NCI-H1694 treated with DMSO at 0.1 percent for 48 hours (cell line): ENCODE measurements at regions not wholly inside any gene's neighbourhood (a gene's known extent, or its start where the extent isn't known, plus 50 kb on each side); places are given as distances from the start of the nearest gene placed in this dataset.
"Not testable (repeated sequence)": the region's sequence is repeated elsewhere in the genome, so short reads cannot be mapped to it uniquely, and the experiment has no call there.

Source experiments
- DNase-seq: peaks from one replicate; lab custom pipeline; 2025; lab: John Stamatoyannopoulos, UW

DNA sequence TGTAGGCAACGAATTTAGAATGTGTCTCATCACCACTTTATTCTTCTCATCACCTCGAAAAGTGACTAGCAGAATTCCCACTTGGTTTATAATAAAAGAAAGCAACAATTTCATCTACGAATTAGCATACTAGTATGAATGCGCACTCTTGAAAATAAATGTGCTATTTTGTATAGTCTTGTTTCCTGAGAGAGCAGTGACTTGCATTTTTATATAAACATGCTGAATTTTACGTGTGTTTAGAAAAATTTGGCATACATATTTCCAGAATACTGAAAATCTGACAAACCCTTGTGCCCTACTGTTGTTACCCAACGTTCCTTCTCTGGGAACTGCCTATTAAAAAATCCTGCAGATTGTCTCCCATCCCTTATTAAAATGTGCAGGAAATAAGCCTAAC, 786.8 kb downstream of the TSN start:
- no peak for DNase-seq

- DNase-seq, result no peak
Measured at GRCh38 chr2:122542646-122543045, 787.2 kb downstream of the TSN start.

- no peak for DNase-seq
Measured at GRCh38 chr2:122543815-122544214, 788.4 kb downstream of the TSN start.

DNA sequence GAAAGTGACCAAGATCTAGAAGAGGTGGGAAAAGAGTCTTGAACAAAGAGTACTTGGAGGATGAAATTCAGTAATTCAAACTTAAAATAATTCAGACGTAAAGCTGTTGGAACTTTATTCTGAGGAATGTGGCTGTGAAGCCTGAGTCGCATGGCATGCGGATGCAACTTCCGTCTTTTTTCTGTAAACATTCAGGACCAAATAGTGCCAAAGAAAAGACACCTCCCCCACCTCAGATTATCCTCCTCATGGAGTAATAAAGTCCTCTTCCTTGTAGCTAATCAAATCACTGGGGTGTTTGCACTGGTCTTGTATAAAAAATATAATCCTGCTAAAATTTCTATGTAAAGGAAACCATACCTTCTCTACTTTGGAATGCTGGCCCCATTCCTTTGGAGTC, 790.4 kb downstream of the TSN start:
- DNase-seq, result no peak

DNA sequence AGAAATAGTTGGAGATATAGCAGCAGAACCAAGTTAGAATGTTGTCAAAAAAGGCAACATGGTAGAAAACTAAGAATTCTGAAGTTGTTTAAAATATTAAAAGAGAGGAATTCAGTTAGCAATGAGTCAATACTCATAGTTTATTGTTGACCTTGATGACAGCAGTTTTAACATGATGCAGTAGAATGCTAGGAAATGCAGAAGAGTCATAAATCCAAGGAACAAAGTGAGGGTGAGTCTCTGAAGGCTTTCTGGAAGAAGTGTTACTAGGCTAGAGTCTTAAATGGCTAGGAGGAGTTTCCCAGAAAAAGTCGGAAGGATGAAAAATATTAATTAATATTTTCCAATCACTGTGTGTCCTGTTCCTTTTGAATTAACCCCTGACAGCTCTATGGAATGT, 807.3 kb downstream of the TSN start:
- no peak for DNase-seq

DNA sequence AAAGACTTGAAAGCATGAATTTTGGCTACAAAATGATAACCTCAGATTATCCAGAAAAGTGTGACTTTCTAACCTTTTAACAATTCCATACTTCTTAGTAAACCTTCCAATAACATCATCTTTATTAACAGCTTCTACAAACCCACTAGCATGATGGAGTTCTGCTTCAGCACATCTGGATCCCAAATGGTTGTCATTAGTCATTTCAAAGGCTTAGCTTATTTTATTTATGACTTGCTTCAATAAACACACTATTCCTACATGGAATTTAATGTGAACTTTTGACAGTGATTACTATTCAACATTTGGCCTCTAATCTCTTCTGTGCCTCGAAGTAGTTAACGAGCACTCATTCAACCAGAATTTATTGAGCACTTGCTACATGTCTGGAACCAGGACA, 808.3 kb downstream of the TSN start:
- DNase-seq, result no peak

GRCh38 chr2:122564843-122565242, 809.4 kb downstream of the TSN start:
- DNase-seq, result no peak

- DNase-seq, result no peak
Measured at GRCh38 chr2:122565364-122565763, 809.9 kb downstream of the TSN start.

DNA sequence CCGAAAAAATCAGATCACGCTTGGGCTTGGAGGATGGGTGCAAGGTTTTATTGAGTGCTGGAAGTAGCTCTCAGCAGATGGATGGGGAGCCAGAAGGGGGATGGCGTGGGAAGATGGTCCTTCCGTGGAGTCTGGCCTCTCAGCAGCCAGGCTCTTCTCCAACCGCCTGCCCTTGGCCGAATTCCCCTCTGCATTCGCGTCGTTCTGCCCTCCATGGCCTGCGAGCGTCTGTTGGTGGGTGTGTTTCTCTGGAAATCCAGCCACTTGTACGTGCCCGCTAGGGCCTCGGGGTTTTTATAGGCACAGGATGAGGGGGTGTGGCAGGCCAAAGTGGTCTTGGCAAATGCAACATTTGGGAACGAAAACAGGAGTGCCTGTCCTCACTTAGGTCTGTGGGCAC, 815.2 kb downstream of the TSN start:
- no peak for DNase-seq

DNA sequence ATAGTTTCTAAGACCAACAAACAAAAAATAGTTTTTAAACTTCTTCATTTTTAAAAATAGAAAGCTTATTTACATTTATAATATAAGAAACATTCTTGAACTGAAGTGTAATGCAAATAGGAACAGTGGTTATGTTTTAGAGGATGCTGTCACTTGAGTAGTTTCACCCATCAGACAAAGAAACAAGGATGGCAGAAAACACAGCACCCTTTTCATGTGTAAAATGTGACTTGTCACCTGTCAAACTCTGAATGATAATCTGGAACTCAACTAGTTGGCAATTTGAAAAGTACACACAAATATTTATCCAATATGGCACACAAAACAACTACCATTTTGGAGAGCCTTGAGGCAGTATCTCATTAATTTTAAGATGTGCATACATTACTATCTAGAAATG, 816.0 kb downstream of the TSN start:
- not testable (repeated sequence) for DNase-seq

- DNase-seq, result no peak
Measured at GRCh38 chr2:122575076-122575475, 819.6 kb downstream of the TSN start.

DNA sequence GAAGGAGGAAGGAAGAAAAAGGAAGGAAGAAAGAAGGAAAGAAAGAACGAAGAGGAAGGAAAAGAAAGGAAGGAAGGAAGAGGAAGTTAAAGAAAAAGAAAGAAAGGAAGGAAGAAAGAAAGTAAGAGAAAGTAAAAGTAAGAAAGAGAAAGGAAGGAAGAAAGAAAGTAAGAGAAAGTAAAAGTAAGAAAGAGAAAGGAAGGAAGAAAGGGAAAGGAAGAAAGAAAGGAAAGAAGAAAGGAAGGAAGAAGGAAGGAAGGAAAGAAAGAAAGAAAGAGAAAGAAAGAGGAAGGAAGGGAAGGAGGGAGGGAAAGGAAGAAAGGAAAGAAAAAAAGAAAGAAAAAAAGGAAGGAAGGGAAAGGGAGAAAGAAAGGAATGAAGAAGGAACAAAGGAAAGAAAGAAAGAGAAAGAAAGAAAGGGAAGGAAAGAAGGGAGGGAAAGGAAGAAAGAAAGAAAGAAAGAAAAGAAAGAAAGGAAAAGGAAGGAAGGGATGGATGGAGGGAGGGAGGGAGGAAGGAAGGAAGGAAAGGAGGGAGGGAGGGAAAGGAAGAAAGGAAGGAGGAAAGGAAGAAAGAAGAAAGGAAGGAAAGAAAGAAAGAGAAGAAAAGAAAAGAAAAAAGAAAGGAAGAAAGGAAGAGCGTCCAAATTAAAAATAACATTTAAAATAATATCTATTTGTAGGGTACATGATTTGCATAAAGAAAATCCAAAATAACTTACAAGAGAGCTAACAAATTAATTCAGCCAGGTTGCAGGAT, 827.9 kb downstream of the TSN start:
- no peak for DNase-seq

GRCh38 chr2:122590524-122590923, 835.1 kb downstream of the TSN start:
- no peak for DNase-seq

GRCh38 chr2:122595065-122595464, 839.6 kb downstream of the TSN start:
- DNase-seq, result no peak

GRCh38 chr2:122596598-122596997, 841.1 kb downstream of the TSN start:
- no peak for DNase-seq

- DNase-seq, result no peak
Measured at GRCh38 chr2:122598784-122599183, 843.3 kb downstream of the TSN start.

GRCh38 chr2:122610948-122611609, 855.6 kb downstream of the TSN start:
- no peak for DNase-seq

- no peak for DNase-seq
Measured at GRCh38 chr2:122622934-122623333, 867.5 kb downstream of the TSN start.

GRCh38 chr2:122627388-122627787, 871.9 kb downstream of the TSN start:
- DNase-seq, result no peak

DNA sequence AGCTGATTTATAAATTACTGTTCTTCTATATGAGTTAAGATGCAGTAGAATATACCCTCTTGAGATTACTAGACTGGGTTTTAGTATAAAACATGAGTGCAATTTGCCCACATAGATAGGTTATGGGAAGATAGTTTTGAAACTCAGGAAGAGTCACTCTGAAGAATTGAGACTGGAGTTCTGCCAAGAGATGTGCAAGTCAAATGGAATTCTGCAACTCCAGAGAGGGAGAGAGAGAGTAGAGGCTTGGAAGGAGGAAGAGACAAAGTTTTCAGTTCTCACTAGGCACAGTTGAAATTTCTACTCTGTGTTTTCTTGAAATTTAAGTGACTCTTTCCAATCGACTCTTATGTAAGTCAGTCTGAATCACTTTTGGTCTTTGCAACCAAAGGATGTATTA, 878.8 kb downstream of the TSN start:
- no peak for DNase-seq

DNA sequence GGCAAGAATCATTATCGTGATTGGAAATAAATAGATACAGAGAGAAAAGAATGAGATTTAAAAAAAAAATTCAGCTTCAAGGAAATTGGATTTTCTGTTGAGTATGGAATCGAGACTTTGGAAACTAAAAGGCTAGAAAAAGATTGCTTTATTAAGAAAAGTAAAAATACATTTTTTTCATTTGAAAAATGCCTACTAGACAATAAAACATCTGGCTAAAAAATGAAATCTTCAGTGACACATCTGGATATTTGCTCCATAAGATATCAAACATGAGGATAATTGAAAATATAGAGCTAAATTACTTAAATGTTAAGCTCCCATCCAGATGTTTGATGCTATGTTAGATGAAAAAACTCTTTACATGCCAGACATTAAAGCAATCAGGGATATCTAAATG, 879.5 kb downstream of the TSN start:
- no peak for DNase-seq

GRCh38 chr2:122635686-122636085, 880.2 kb downstream of the TSN start:
- DNase-seq, result no peak

GRCh38 chr2:122636097-122636496, 880.6 kb downstream of the TSN start:
- no peak for DNase-seq

DNA sequence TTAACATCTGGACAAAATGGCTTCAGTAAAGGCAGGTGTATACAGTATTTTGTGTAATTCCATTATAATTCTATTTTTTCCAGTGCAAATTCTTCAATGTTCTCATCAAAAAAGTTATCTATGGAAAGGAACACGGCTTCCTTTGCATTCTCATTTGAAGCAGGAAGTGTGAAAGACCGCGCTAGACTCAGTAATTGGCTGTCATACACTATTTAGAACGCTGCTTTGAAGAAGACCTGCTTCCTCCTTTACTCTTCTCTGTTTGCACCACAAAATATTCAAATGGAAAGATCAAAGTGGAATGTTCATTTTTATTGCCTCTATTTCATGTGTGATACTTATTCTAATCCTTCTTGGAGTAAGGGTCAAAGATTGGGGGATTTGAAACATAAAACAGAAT, 883.7 kb downstream of the TSN start:
- no peak for DNase-seq
